GM12864 (cell line): ENCODE measurements at regions not wholly inside any gene's neighbourhood (a gene's known extent, or its start where the extent isn't known, plus 50 kb on each side); places are given as distances from the start of the nearest gene placed in this dataset.

Source experiments
- DNase-seq: peaks from one replicate; pipeline ENCODE4 v3.0.0-alpha.2; 2011; ENCODE audit warnings: low read depth
- H3K4me3 ChIP-seq: 2 replicates; pipeline ENCODE4 v1.5.1; 2011; ENCODE audit warnings: mild to moderate bottlenecking, low read depth, low read length, control low read depth
- CTCF ChIP-seq: IDR thresholded peaks from 2 replicates; pipeline ENCODE4 v1.5.1; 2011; ENCODE audit warnings: low read depth, mild to moderate bottlenecking, moderate library complexity, low read length, control low read depth, inconsistent platforms; ENCODE audit errors: missing control alignments

- no peak overlapping the region for H3K4me3 ChIP-seq
- DNase-seq: no peak
- TF ChIP-seq CTCF: no peak
These were observed 93.7 kb upstream of the UBE3A start for GRCh38 chr15:25532269-25533140.

GRCh38 chr15:25529774-25530173 is 91.0 kb upstream of the UBE3A start:
- no peak overlapping the region for H3K4me3 ChIP-seq
- DNase-seq: no peak
- no peak for TF ChIP-seq CTCF

- DNase-seq: no peak
- H3K4me3 ChIP-seq: no peak overlapping the region
- TF ChIP-seq CTCF: no peak
These were observed 88.3 kb upstream of the UBE3A start for GRCh38 chr15:25527118-25527517.

DNA sequence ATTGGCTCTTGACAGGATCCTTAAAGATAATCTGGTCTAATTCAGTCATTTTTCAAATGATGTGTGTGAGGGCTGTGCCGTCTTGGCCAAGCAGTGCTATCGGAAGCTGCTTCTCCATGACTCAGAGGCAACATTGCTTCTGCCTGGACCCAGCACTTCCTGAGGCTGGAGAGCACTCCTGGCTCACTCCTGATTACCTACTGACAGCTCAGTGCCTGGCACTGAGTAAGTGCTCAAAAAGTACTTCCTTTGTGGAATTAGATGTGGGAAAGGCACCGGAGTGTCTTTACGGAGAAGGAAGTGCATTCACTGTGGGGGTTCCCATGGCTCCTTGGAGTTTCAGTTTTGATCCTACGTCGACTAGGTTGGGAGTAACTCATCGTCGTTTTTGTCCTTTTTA is 86.9 kb upstream of the UBE3A start:
- H3K4me3 ChIP-seq: no peak overlapping the region
- no peak for TF ChIP-seq CTCF
- no peak for DNase-seq

GRCh38 chr15:25515633-25516032 is 76.8 kb upstream of the UBE3A start:
- H3K4me3 ChIP-seq: no peak overlapping the region
- no peak for DNase-seq
- TF ChIP-seq CTCF: no peak

GRCh38 chr15:25514522-25514921 is 75.7 kb upstream of the UBE3A start:
- TF ChIP-seq CTCF: no peak
- no peak for DNase-seq
- H3K4me3 ChIP-seq: no peak overlapping the region

DNA sequence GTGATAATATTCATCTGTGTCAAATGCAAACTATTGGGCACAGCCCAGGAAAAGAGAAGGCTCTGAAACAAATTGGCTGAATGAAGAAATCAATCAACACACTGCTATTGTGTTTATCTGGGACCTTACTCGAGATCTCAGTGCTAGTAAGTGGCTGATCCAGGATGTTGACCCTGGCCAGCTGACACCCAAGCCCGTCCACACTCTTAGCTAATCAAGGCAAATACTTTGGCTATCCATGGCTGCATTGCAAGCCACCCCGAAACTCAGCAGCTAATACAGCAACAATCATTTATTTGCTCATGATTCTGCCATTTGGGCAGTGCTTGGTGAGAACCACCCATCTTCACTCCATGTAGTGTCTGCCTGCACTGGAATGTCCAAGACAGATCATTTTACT is 74.1 kb upstream of the UBE3A start:
- H3K4me3 ChIP-seq: no peak overlapping the region
- no peak for TF ChIP-seq CTCF
- no peak for DNase-seq
